A549 (cell line): ENCODE measurements at regions not wholly inside any gene's neighbourhood (a gene's known extent, or its start where the extent isn't known, plus 50 kb on each side); places are given as distances from the start of the nearest gene placed in this dataset.

Source experiments
- TF ChIP-seq, protein P1 (sequence below): fragments of >200 bp; sonication (Bioruptor Twin); formaldehyde crosslinking; IDR thresholded peaks from 3 replicates; pipeline ENCODE4 v1.5.1; 2016
- TF ChIP-seq, protein P2 (sequence below): fragments of >200 bp; sonication (Bioruptor Twin); formaldehyde crosslinking; IDR thresholded peaks from 3 replicates; pipeline ENCODE4 v1.6.1; 2016

DNA sequence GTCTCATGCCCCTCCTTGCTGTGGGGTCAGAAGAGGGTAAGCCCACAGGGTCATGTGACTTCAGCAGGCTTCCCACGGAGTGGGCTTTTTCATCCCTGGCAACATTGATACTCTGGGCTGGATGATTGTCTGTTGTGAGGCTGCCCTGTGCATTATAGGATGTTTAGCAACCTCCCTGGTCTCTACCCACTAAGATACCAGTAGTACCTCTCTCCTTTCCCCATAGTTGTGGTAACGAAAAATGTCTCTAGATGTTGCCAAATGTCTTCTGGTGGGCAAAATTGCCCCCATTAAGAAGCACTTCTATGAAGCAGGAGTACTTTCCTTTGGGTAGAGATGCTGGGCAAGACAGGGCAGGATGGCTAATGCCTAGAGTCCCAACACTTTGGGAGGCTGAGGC, 232.5 kb upstream of the ZNF217 start:
- TF ChIP-seq, protein P1, sequence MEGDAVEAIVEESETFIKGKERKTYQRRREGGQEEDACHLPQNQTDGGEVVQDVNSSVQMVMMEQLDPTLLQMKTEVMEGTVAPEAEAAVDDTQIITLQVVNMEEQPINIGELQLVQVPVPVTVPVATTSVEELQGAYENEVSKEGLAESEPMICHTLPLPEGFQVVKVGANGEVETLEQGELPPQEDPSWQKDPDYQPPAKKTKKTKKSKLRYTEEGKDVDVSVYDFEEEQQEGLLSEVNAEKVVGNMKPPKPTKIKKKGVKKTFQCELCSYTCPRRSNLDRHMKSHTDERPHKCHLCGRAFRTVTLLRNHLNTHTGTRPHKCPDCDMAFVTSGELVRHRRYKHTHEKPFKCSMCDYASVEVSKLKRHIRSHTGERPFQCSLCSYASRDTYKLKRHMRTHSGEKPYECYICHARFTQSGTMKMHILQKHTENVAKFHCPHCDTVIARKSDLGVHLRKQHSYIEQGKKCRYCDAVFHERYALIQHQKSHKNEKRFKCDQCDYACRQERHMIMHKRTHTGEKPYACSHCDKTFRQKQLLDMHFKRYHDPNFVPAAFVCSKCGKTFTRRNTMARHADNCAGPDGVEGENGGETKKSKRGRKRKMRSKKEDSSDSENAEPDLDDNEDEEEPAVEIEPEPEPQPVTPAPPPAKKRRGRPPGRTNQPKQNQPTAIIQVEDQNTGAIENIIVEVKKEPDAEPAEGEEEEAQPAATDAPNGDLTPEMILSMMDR = no peak
- TF ChIP-seq, protein P2, sequence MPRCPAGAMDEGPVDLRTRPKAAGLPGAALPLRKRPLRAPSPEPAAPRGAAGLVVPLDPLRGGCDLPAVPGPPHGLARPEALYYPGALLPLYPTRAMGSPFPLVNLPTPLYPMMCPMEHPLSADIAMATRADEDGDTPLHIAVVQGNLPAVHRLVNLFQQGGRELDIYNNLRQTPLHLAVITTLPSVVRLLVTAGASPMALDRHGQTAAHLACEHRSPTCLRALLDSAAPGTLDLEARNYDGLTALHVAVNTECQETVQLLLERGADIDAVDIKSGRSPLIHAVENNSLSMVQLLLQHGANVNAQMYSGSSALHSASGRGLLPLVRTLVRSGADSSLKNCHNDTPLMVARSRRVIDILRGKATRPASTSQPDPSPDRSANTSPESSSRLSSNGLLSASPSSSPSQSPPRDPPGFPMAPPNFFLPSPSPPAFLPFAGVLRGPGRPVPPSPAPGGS = no peak
